ENCODE measurements at regions not wholly inside any gene's neighbourhood (a gene's known extent, or its start where the extent isn't known, plus 50 kb on each side); places are given as distances from the start of the nearest gene placed in this dataset.

GRCh38 chr2:118569876-118570535 lies 277.4 kb downstream of the EN1 start:
- DNase-seq: no peak
- WGBS, 3 donors: 5 to 7% (median 6%) methylated on average over 2 of the region's 2 CpGs

GRCh38 chr2:118568700-118569099 lies 278.7 kb downstream of the EN1 start:
- Histone ChIP-seq H3K27ac (no peak overlapping the region), H3K4me3 (no peak overlapping the region), H3K36me3 (no peaks in the 10 kb centered on the region), H3K27me3 (no peaks in the 10 kb centered on the region), H3K9me3 (no peaks in the 10 kb centered on the region), H3K4me1 (ENCODE audit: insufficient read depth) (peaks cover 5% of the 10 kb centered on the region)
- no peak for TF ChIP-seq POLR2A (IDR thresholded peaks at IDR 0.05)
- TF ChIP-seq EP300 (IDR thresholded peaks at IDR 0.05): no peak
- TF ChIP-seq CTCF (IDR thresholded peaks at IDR 0.05): no peak
- intact Hi-C loops (cut with DNase I): no loop called here
- 6 to 13% (median 9%) methylated on average over 5 of the region's 5 CpGs for WGBS, 3 donors
- DNase-seq: no peak

More at GRCh38 chr2:118569876-118570535, 277.4 kb downstream of the EN1 start:
- no peak overlapping the region for H3K27ac ChIP-seq
- peaks cover 5% of the 10 kb centered on the region for H3K4me1 ChIP-seq (ENCODE audit: insufficient read depth)
- intact Hi-C loops (cut with DNase I): no loop called here
- H3K4me3 ChIP-seq: no peak overlapping the region
- H3K27me3 ChIP-seq: no peaks in the 10 kb centered on the region
- no peaks in the 10 kb centered on the region for H3K36me3 ChIP-seq
- no peak for TF ChIP-seq CTCF (IDR thresholded peaks at IDR 0.05)
- no peak for TF ChIP-seq EP300 (IDR thresholded peaks at IDR 0.05)
- no peak for TF ChIP-seq POLR2A (IDR thresholded peaks at IDR 0.05)
- H3K9me3 ChIP-seq: no peaks in the 10 kb centered on the region

- WGBS, 3 donors: 22 to 27% (median 24%) methylated on average over 5 of the region's 5 CpGs
These were observed 281.5 kb downstream of the EN1 start for GRCh38 chr2:118565786-118566540.

GRCh38 chr2:118565301-118565700 lies 282.1 kb downstream of the EN1 start:
- Histone ChIP-seq H3K4me3 (no peak overlapping the region), H3K27ac (no peak overlapping the region), H3K9me3 (no peaks in the 10 kb centered on the region), H3K36me3 (no peaks in the 10 kb centered on the region), H3K4me1 (ENCODE audit: insufficient read depth) (peaks cover 5% of the 10 kb centered on the region), H3K27me3 (no peaks in the 10 kb centered on the region)
- WGBS, 3 donors: 44 to 54% (median 44%) methylated on average over 6 of the region's 6 CpGs
- TF ChIP-seq EP300 (IDR thresholded peaks at IDR 0.05) (no peak), CTCF (IDR thresholded peaks at IDR 0.05) (no peak), POLR2A (IDR thresholded peaks at IDR 0.05) (no peak)
- no peak for DNase-seq
- intact Hi-C loops (cut with DNase I): no loop called here

More at GRCh38 chr2:118565786-118566540, 281.5 kb downstream of the EN1 start:
- intact Hi-C loops (cut with DNase I): no loop called here
- DNase-seq: no peak
- H3K4me3 ChIP-seq: no peak overlapping the region
- no peaks in the 10 kb centered on the region for H3K36me3 ChIP-seq
- peaks cover 5% of the 10 kb centered on the region for H3K4me1 ChIP-seq (ENCODE audit: insufficient read depth)
- no peak overlapping the region for H3K27ac ChIP-seq
- H3K27me3 ChIP-seq: no peaks in the 10 kb centered on the region
- H3K9me3 ChIP-seq: no peaks in the 10 kb centered on the region
- TF ChIP-seq POLR2A (IDR thresholded peaks at IDR 0.05): no peak
- TF ChIP-seq EP300 (IDR thresholded peaks at IDR 0.05): no peak
- TF ChIP-seq CTCF (IDR thresholded peaks at IDR 0.05): no peak

Data from ovary (tissue), 7 donors.